HG02870 (cell line): ENCODE measurements at regions not wholly inside any gene's neighbourhood (a gene's known extent, or its start where the extent isn't known, plus 50 kb on each side); places are given as distances from the start of the nearest gene placed in this dataset.

Source experiments
- ATAC-seq: cut with Tn5 transposase; IDR thresholded peaks from one replicate; pipeline ENCODE4 v1.9.1; 2021; ENCODE audit warnings: mild to moderate bottlenecking, moderate library complexity; ENCODE audit not compliant: unreplicated experiment

GRCh38 chr2:133936601-133937000 is 317.3 kb upstream of the MGAT5 start:
- no peak for ATAC-seq

GRCh38 chr2:133937669-133938068 is 316.2 kb upstream of the MGAT5 start:
- ATAC-seq: no peak

GRCh38 chr2:133940134-133940533 is 313.7 kb upstream of the MGAT5 start:
- no peak for ATAC-seq

GRCh38 chr2:133941666-133942065 is 312.2 kb upstream of the MGAT5 start:
- ATAC-seq: no peak

GRCh38 chr2:133942398-133942797 is 311.5 kb upstream of the MGAT5 start:
- no peak for ATAC-seq

GRCh38 chr2:133943108-133943507 is 310.8 kb upstream of the MGAT5 start:
- no peak for ATAC-seq

- ATAC-seq: no peak
Measured at GRCh38 chr2:133945089-133945488, 308.8 kb upstream of the MGAT5 start.

GRCh38 chr2:133947057-133947456 is 306.8 kb upstream of the MGAT5 start:
- ATAC-seq: no peak

GRCh38 chr2:133948610-133949290 is 305.1 kb upstream of the MGAT5 start:
- no peak for ATAC-seq

GRCh38 chr2:133949595-133949994 is 304.3 kb upstream of the MGAT5 start:
- ATAC-seq: no peak

GRCh38 chr2:133951209-133951608 is 302.7 kb upstream of the MGAT5 start:
- ATAC-seq: no peak

GRCh38 chr2:133952420-133952819 is 301.5 kb upstream of the MGAT5 start:
- ATAC-seq: peak; percentile 63

GRCh38 chr2:133952896-133953295 is 301.0 kb upstream of the MGAT5 start:
- no peak for ATAC-seq

GRCh38 chr2:133953524-133953923 is 300.3 kb upstream of the MGAT5 start:
- ATAC-seq: peak; percentile 49

GRCh38 chr2:133954636-133955035 is 299.2 kb upstream of the MGAT5 start:
- no peak for ATAC-seq

GRCh38 chr2:133955169-133955568 is 298.7 kb upstream of the MGAT5 start:
- ATAC-seq: no peak

- no peak for ATAC-seq
Measured at GRCh38 chr2:133956434-133956935, 297.4 kb upstream of the MGAT5 start.

- ATAC-seq: no peak
Measured at GRCh38 chr2:133957724-133958480, 296.0 kb upstream of the MGAT5 start.

GRCh38 chr2:133959066-133959465 is 294.8 kb upstream of the MGAT5 start:
- ATAC-seq: no peak

- no peak for ATAC-seq
Measured at GRCh38 chr2:133966720-133967304, 287.1 kb upstream of the MGAT5 start.

GRCh38 chr2:133967326-133967725 is 286.5 kb upstream of the MGAT5 start:
- ATAC-seq: no peak

- no peak for ATAC-seq
Measured at GRCh38 chr2:133968446-133968845, 285.4 kb upstream of the MGAT5 start.
